Astrocyte (in vitro differentiated cells and primary cell): ENCODE measurements at regions not wholly inside any gene's neighbourhood (a gene's known extent, or its start where the extent isn't known, plus 50 kb on each side); places are given as distances from the start of the nearest gene placed in this dataset.

Experiments
- DNase-seq: peaks from one replicate; pipeline ENCODE4 v3.0.0-alpha.2; 2010; ENCODE audit warnings: low read depth
- FAIRE-seq: peaks from 2 replicates; lab custom pipeline; 2011; peaks lifted over from hg19 to GRCh38; lab: Jason Lieb, UNC
- H2AFZ ChIP-seq: 2 replicates; pipeline ENCODE4 v1.6.0; 2012; ENCODE audit warnings: low read depth, low read length, inconsistent platforms
- H3K27ac ChIP-seq: 2 replicates; pipeline ENCODE4 v1.5.1; 2011; ENCODE audit warnings: low read depth, low read length, inconsistent platforms
- H3K27me3 ChIP-seq: 2 replicates; pipeline ENCODE4 v1.6.0; 2011; ENCODE audit warnings: low read length, inconsistent platforms; ENCODE audit not compliant: insufficient read depth
- H3K36me3 ChIP-seq: 2 replicates; pipeline ENCODE4 v1.5.1; 2011; ENCODE audit warnings: low read length, inconsistent platforms; ENCODE audit not compliant: insufficient read depth
- H3K4me1 ChIP-seq: 2 replicates; pipeline ENCODE4 v1.5.1; 2011; ENCODE audit warnings: low read length, inconsistent platforms; ENCODE audit not compliant: insufficient read depth
- H3K4me2 ChIP-seq: 2 replicates; pipeline ENCODE4 v1.6.0; 2012; ENCODE audit warnings: low read length, inconsistent platforms
- H3K4me3 ChIP-seq: 2 replicates; pipeline ENCODE4 v1.5.1; 2011; ENCODE audit warnings: low read depth, mild to moderate bottlenecking, low read length, inconsistent platforms; ENCODE audit not compliant: insufficient read depth
- H3K79me2 ChIP-seq: 2 replicates; pipeline ENCODE4 v1.6.0; 2012; ENCODE audit warnings: mild to moderate bottlenecking, low read length, inconsistent platforms; ENCODE audit not compliant: insufficient read depth
- H3K9ac ChIP-seq: 2 replicates; pipeline ENCODE4 v1.6.0; 2012; ENCODE audit warnings: mild to moderate bottlenecking, low read length, inconsistent platforms
- H3K9me3 ChIP-seq: 2 replicates; pipeline ENCODE4 v1.5.1; 2012; ENCODE audit warnings: low read depth, mild to moderate bottlenecking, low read length, inconsistent platforms; ENCODE audit not compliant: insufficient read depth
- H4K20me1 ChIP-seq: 2 replicates; pipeline ENCODE4 v1.6.0; 2012; ENCODE audit warnings: low read length, inconsistent platforms; ENCODE audit not compliant: insufficient read depth
- H3K27ac Mint-ChIP-seq: one replicate; pipeline ENCODE4 v1.8.0; 2021; ENCODE audit warnings: mild to moderate bottlenecking, mixed read lengths; ENCODE audit not compliant: unreplicated experiment
- H3K27me3 Mint-ChIP-seq: one replicate; pipeline ENCODE4 v1.8.0; 2021; ENCODE audit warnings: low read depth, mixed read lengths; ENCODE audit not compliant: unreplicated experiment
- H3K36me3 Mint-ChIP-seq: one replicate; pipeline ENCODE4 v1.8.0; 2021; ENCODE audit warnings: low read depth, mixed read lengths; ENCODE audit not compliant: unreplicated experiment
- H3K4me1 Mint-ChIP-seq: one replicate; pipeline ENCODE4 v1.8.0; 2021; ENCODE audit warnings: low read depth, mixed read lengths; ENCODE audit not compliant: unreplicated experiment
- H3K4me3 Mint-ChIP-seq: one replicate; pipeline ENCODE4 v1.8.0; 2021; ENCODE audit warnings: mild to moderate bottlenecking, moderate library complexity, mixed read lengths; ENCODE audit not compliant: unreplicated experiment
- H3K9me3 Mint-ChIP-seq: one replicate; pipeline ENCODE4 v1.8.0; 2021; ENCODE audit warnings: mild to moderate bottlenecking, mixed read lengths; ENCODE audit not compliant: unreplicated experiment
- CTCF ChIP-seq: IDR thresholded peaks from 2 replicates; pipeline ENCODE4 v1.5.1; 2011; ENCODE audit warnings: low read depth, mild to moderate bottlenecking, inconsistent platforms, low read length, moderate library complexity; ENCODE audit not compliant: insufficient read depth
- EZH2 ChIP-seq: IDR thresholded peaks from 2 replicates; pipeline ENCODE4 v1.6.1; 2012; ENCODE audit warnings: mild to moderate bottlenecking, low read length, inconsistent platforms; ENCODE audit not compliant: insufficient read depth

DNA sequence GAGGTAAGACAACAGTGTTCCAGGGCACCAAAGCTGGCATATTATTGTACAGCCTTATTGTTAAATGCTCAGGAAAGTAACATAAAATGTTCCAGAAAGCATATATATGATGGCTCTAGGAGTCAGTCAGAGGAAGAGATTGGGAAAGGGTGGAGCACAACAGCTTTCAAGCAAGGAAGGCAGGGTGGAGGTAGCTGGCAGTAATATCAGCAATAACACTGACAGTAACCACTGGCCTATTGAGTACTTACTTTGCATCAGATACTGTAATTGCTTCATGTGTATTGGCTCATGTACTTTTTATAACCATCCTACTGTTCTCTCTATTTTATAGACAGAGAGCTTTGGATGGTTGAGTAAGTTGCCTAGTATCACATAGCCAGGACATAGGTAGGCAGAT is 830.2 kb downstream of the DHX35 start:
- Histone ChIP-seq H3K27me3 (no peaks in the 10 kb centered on the region), H3K9me3 (no peaks in the 10 kb centered on the region), H3K9ac (no peak overlapping the region), H2AFZ (no peak overlapping the region), H3K79me2 (no peaks in the 10 kb centered on the region), H3K4me3 (no peak overlapping the region), H3K36me3 (no peaks in the 10 kb centered on the region), H4K20me1 (no peaks in the 10 kb centered on the region), H3K27ac (no peak overlapping the region), H3K4me2 (no peak overlapping the region), H3K4me1 (no peaks in the 10 kb centered on the region)
- DNase-seq (no peak), FAIRE-seq (no peak)
- Mint-ChIP-seq H3K9me3 (peaks cover 1% of the 10 kb centered on the region), H3K36me3 (no peaks in the 10 kb centered on the region), H3K27ac (no peak overlapping the region), H3K4me3 (no peak overlapping the region), H3K27me3 (peaks cover 4% of the 10 kb centered on the region), H3K4me1 (peaks cover 4% of the 10 kb centered on the region)
- no peak for TF ChIP-seq CTCF
- TF ChIP-seq EZH2 = no peak

GRCh38 chr20:39789411-39789810 is 827.3 kb downstream of the DHX35 start:
- Histone ChIP-seq H3K27ac (no peak overlapping the region), H3K4me2 (no peak overlapping the region), H3K79me2 (no peaks in the 10 kb centered on the region), H4K20me1 (no peaks in the 10 kb centered on the region), H3K36me3 (no peaks in the 10 kb centered on the region), H3K4me1 (no peaks in the 10 kb centered on the region), H3K9ac (no peak overlapping the region), H3K27me3 (no peaks in the 10 kb centered on the region), H2AFZ (no peak overlapping the region), H3K4me3 (no peak overlapping the region), H3K9me3 (no peaks in the 10 kb centered on the region)
- H3K36me3 Mint-ChIP-seq = no peaks in the 10 kb centered on the region
- no peak for DNase-seq
- H3K4me1 Mint-ChIP-seq = no peaks in the 10 kb centered on the region
- no peak overlapping the region for H3K4me3 Mint-ChIP-seq
- no peak for FAIRE-seq
- peaks cover 4% of the 10 kb centered on the region for H3K27me3 Mint-ChIP-seq
- TF ChIP-seq CTCF (no peak), EZH2 (no peak)
- H3K27ac Mint-ChIP-seq = no peak overlapping the region
- peaks cover 4% of the 10 kb centered on the region for H3K9me3 Mint-ChIP-seq

DNA sequence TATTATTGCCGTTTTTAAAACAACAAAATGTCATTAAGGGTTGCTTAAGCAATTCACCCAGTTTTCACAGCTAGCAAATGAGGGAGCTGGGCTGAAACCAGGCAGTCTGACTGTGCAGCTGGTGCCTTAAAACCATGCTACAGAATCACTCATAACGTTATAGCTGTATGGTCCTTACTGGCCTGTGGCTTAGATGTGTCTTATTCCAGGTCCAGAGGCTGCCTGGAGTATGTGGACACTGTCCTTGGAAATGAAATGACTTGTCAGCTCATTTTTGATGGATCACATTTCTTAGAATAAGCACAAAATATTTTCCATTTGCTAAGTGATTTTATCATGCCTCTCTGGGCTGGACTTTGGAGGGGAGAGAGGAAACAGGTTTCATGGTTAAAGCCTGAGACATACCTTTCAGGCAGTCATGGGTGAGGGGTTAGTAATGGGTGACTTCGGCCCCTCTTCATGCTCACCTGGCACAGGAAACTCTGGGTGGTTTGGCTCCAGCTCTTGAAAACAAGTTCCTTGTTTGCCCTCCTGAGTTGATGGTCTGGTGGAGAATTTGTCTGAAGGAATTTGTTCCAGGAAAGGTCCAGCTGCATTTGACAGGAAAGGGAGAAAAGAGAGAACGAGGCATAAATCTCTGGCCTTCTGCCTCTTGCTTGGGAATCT is 823.2 kb downstream of the DHX35 start:
- H3K36me3 Mint-ChIP-seq = no peaks in the 10 kb centered on the region
- DNase-seq (peak; percentile 48), FAIRE-seq (no peak)
- Histone ChIP-seq H4K20me1 (no peaks in the 10 kb centered on the region), H3K27ac (no peak overlapping the region), H3K4me3 (no peak overlapping the region), H3K9me3 (no peaks in the 10 kb centered on the region), H3K9ac (no peak overlapping the region), H2AFZ (no peak overlapping the region), H3K4me1 (no peaks in the 10 kb centered on the region), H3K36me3 (no peaks in the 10 kb centered on the region), H3K79me2 (no peaks in the 10 kb centered on the region), H3K27me3 (no peaks in the 10 kb centered on the region), H3K4me2 (no peak overlapping the region)
- peaks cover 4% of the 10 kb centered on the region for H3K27me3 Mint-ChIP-seq
- H3K4me3 Mint-ChIP-seq = no peak overlapping the region
- no peaks in the 10 kb centered on the region for H3K4me1 Mint-ChIP-seq
- peaks cover 6% of the 10 kb centered on the region for H3K9me3 Mint-ChIP-seq
- H3K27ac Mint-ChIP-seq = no peak overlapping the region
- no peak for TF ChIP-seq EZH2
- no peak for TF ChIP-seq CTCF
